B cell (primary cell): ENCODE measurements at regions not wholly inside any gene's neighbourhood (a gene's known extent, or its start where the extent isn't known, plus 50 kb on each side); places are given as distances from the start of the nearest gene placed in this dataset.

Source experiments
- ATAC-seq: fragments of 200-7000 bp; cut with Tn5 transposase; one replicate; pipeline ENCODE4 v1.10.0; 2021; ENCODE audit warnings: low read depth, mild to moderate bottlenecking, moderate number of reproducible peaks, moderate library complexity
- CTCF ChIA-PET: fragments of 350-600 bp; sonication (Branson Sonifier 250); formaldehyde crosslinking; loops from one replicate; lab custom pipeline; 2021; ENCODE audit warnings: antibody characterized with exemption, inconsistent platforms; lab: Charles Lee
- POLR2A ChIA-PET: fragments of 350-600 bp; sonication (Branson Sonifier 250); formaldehyde crosslinking; loops from one replicate; lab custom pipeline; 2021; ENCODE audit warnings: antibody characterized with exemption; lab: Charles Lee
- DNase-seq: peaks from one replicate; pipeline ENCODE4 v3.0.0; 2013
- H2AFZ ChIP-seq: 2 replicates; pipeline ENCODE4 v1.6.1; 2012; ENCODE audit warnings: mild to moderate bottlenecking, low read depth, low read length; ENCODE audit not compliant: insufficient read depth, poor library complexity, severe bottlenecking
- H3K27ac ChIP-seq, 2 donors: 1 replicate in 1 of 2; 2 replicates in 1 of 2; pipeline ENCODE4 v1.5.1; 2012 to 2013; ENCODE audit warnings: low read length in 2 of 2, mild to moderate bottlenecking in 2 of 2, moderate library complexity in 1 of 2
- H3K27me3 ChIP-seq, 4 experiments: fragments of 200-600 bp in 1 of 4; sonication (generic) in 1 of 4; replicated peaks in 1 of 4; 1 replicate in 2 of 4; 2 replicates in 2 of 4; pipeline versions ENCODE4 v1.6.1 to v1.7.0; 2013 to 2016; ENCODE audit warnings: low read length in 3 of 4, mild to moderate bottlenecking in 2 of 4, mixed read lengths in 1 of 4, moderate library complexity in 1 of 4; ENCODE audit not compliant: insufficient read depth in 4 of 4, control insufficient read depth in 3 of 4; ENCODE audit errors: control extremely low read depth in 1 of 4
- H3K36me3 ChIP-seq, 2 experiments: replicated peaks in 1 of 2; 1 replicate in 1 of 2; 2 replicates in 1 of 2; pipeline versions ENCODE4 v1.6.1 to v1.7.1; 2013; ENCODE audit warnings: low read length in 1 of 2; ENCODE audit not compliant: insufficient read depth in 2 of 2, control insufficient read depth in 1 of 2; ENCODE audit errors: control extremely low read depth in 1 of 2, extremely low read depth in 1 of 2
- H3K4me1 ChIP-seq, 2 donors: fragments of 200-600 bp in 1 of 2; sonication (generic) in 1 of 2; 1 replicate in 1 of 2; 2 replicates in 1 of 2; pipeline versions ENCODE4 v1.5.1 to v1.6.1; 2013 to 2017; ENCODE audit warnings: low read length in 2 of 2; ENCODE audit not compliant: control insufficient read depth in 2 of 2, insufficient read depth in 2 of 2
- H3K4me2 ChIP-seq: replicated peaks from 2 replicates; pipeline ENCODE3; 2012; ENCODE audit warnings: mild to moderate bottlenecking, low read depth, low read length; ENCODE audit not compliant: poor library complexity, severe bottlenecking
- H3K4me3 ChIP-seq, 5 experiments: fragments of 200-600 bp in 1 of 5; sonication (generic) in 1 of 5; 1 replicate in 3 of 5; 2 replicates in 2 of 5; pipeline versions ENCODE4 v1.5.1 to v1.7.0; 2011 to 2016; ENCODE audit warnings: low read length in 4 of 5, mild to moderate bottlenecking in 4 of 5, low read depth in 2 of 5, control low read depth in 1 of 5, moderate library complexity in 1 of 5; ENCODE audit not compliant: insufficient read depth in 1 of 5; ENCODE audit errors: control extremely low read depth in 1 of 5, extremely low read depth in 1 of 5
- H3K79me2 ChIP-seq: fragments of 200-600 bp; sonication (generic); one replicate; pipeline ENCODE4 v1.6.0; 2016; ENCODE audit warnings: low read length; ENCODE audit not compliant: control insufficient read depth, insufficient read depth
- H3K9ac ChIP-seq: fragments of 200-600 bp; sonication (generic); 2 replicates; pipeline ENCODE4 v1.6.1; 2017; ENCODE audit warnings: mild to moderate bottlenecking, low read length, moderate library complexity
- H3K9me3 ChIP-seq, 3 donors: one replicate each; pipeline versions ENCODE4 v1.6.1 to v1.7.1; 2013; ENCODE audit warnings: low read length in 2 of 3; ENCODE audit not compliant: control insufficient read depth in 2 of 3, insufficient read depth in 1 of 3; ENCODE audit errors: control extremely low read depth in 1 of 3
- H4K20me1 ChIP-seq: 2 replicates; pipeline ENCODE4 v1.6.0; 2012; ENCODE audit warnings: mild to moderate bottlenecking, low read length; ENCODE audit not compliant: insufficient read depth, control insufficient read depth, poor library complexity, severe bottlenecking
- H3K27ac Mint-ChIP-seq: one replicate; pipeline ENCODE4 v1.8.0; 2021; ENCODE audit warnings: mixed read lengths
- H3K27me3 Mint-ChIP-seq: one replicate; pipeline ENCODE4 v1.8.0; 2021; ENCODE audit warnings: mixed read lengths
- H3K4me1 Mint-ChIP-seq: one replicate; pipeline ENCODE4 v1.8.0; 2021; ENCODE audit warnings: mixed read lengths
- H3K4me3 Mint-ChIP-seq: one replicate; pipeline ENCODE4 v1.8.0; 2021; ENCODE audit warnings: mixed read lengths
- H3K9me3 Mint-ChIP-seq: one replicate; pipeline ENCODE4 v1.8.0; 2022; ENCODE audit warnings: mixed read lengths; ENCODE audit not compliant: insufficient read depth
- CTCF ChIP-seq: fragments of 200-600 bp; IDR thresholded peaks from one replicate; pipeline ENCODE4 v1.8.0; 2022; ENCODE audit warnings: antibody characterized with exemption, mild to moderate bottlenecking
- EZH2 ChIP-seq: IDR thresholded peaks from 2 replicates; pipeline ENCODE4 v1.6.1; 2012; ENCODE audit warnings: borderline replicate concordance, low read depth, mild to moderate bottlenecking, moderate library complexity, low read length; ENCODE audit not compliant: insufficient read depth, poor library complexity, severe bottlenecking
- WGBS: methylation state at CpG from one replicate; pipeline ENCODE4 v1.1.5; 2013; ENCODE audit warnings: missing lambda C conversion rate; ENCODE audit not compliant: insufficient coverage; 5-methylcytosine and 5-hydroxymethylcytosine counted together
- intact Hi-C: fragments of 100-400 bp; cut with micrococcal nuclease; formaldehyde crosslinking; loops from one replicate; pipeline ENCODE4 v1.10.0; 2022

DNA sequence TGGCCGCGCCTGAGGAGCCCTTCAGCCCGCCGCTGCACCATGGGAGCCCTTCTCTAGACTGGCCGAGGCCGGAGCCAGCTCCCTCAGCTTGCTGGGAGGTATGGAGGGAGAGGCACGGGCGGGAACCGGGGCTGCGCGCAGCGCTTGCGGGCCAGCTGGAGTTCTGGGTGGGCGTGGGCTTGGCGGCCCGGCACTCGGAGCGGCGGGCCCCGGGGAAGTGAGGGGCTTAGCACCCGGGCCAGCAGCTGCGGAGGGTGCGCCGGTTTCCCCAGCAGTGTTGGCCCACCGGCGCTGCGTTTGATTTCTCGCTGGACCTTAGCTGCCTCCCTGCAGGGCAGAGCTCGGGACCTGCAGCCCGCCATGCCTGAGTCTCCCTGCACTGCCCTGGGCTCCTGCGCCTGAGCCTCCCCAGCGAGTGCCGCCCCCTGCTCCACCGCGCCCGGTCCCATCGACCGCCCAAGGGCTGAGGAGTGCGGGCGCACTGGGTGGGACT is 1890.0 kb upstream of the PCDH20 start:
- no peaks in the 10 kb centered on the region for H3K79me2 ChIP-seq
- TF ChIP-seq CTCF = no peak
- TF ChIP-seq EZH2 = no peak
- no peak overlapping the region for H3K4me3 ChIP-seq
- ATAC-seq (no peak), DNase-seq (no peak)
- H3K4me1 ChIP-seq = no peaks in the 10 kb centered on the region
- 95% methylated on average over 40 of the region's 40 CpGs for WGBS
- no peaks in the 10 kb centered on the region for H3K27me3 ChIP-seq
- no peak overlapping the region for H3K4me3 Mint-ChIP-seq
- H3K27ac ChIP-seq = no peak overlapping the region
- no peaks in the 10 kb centered on the region for H4K20me1 ChIP-seq
- H3K9me3 Mint-ChIP-seq = peaks cover 3% of the 10 kb centered on the region
- H3K9me3 ChIP-seq = peaks cover 0 to 11% (median 2%) of the 10 kb centered on the region in 3 donors
- H3K27ac Mint-ChIP-seq = no peak overlapping the region
- CTCF ChIA-PET = no interaction called here
- no peaks in the 10 kb centered on the region for H3K36me3 ChIP-seq
- intact Hi-C loops = no loop called here
- H3K4me2 ChIP-seq = no peak overlapping the region
- H3K4me1 Mint-ChIP-seq = no peaks in the 10 kb centered on the region
- no peak overlapping the region for H2AFZ ChIP-seq
- POLR2A ChIA-PET = no interaction called here
- no peak overlapping the region for H3K9ac ChIP-seq
- no peaks in the 10 kb centered on the region for H3K27me3 Mint-ChIP-seq

DNA sequence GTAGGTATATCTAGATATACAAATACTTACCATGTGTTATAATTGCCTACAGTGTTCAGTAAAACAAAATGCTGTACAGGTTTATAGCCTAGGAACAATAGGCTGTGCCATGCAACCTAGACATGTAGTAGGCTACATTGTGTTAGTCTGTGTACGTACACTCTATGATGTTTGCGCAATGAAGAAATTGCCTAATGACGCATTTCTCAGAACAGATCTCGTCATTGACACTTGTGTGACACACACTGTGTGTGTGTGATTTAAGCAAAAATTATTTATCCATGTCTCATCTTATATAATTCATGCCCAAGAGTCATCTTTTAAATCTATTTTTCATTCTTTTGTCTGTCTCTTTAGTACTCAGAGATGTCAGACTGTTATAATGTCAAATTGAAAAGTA is 1888.8 kb upstream of the PCDH20 start:
- Histone ChIP-seq H3K27me3 (no peaks in the 10 kb centered on the region), H3K79me2 (no peaks in the 10 kb centered on the region), H3K36me3 (no peaks in the 10 kb centered on the region), H3K9ac (no peak overlapping the region), H4K20me1 (no peaks in the 10 kb centered on the region), H3K4me3 (no peak overlapping the region), H3K4me1 (no peaks in the 10 kb centered on the region), H3K27ac (no peak overlapping the region), H3K9me3 (peaks cover 0 to 11% (median 2%) of the 10 kb centered on the region in 3 donors), H3K4me2 (no peak overlapping the region), H2AFZ (no peak overlapping the region)
- Mint-ChIP-seq H3K27ac (no peak overlapping the region), H3K9me3 (peaks cover 3% of the 10 kb centered on the region), H3K4me3 (no peak overlapping the region), H3K27me3 (no peaks in the 10 kb centered on the region), H3K4me1 (no peaks in the 10 kb centered on the region)
- POLR2A ChIA-PET = no interaction called here
- no peak for DNase-seq
- TF ChIP-seq CTCF (no peak), EZH2 (no peak)
- intact Hi-C loops = no loop called here
- ATAC-seq = no peak
- 100% methylated on average over 3 of the region's 4 CpGs for WGBS
- CTCF ChIA-PET = no interaction called here
